WERI-Rb-1 (cell line): ENCODE measurements at regions not wholly inside any gene's neighbourhood (a gene's known extent, or its start where the extent isn't known, plus 50 kb on each side); places are given as distances from the start of the nearest gene placed in this dataset.

Source experiments
- DNase-seq: peaks from one replicate; pipeline ENCODE4 v3.0.0-alpha.2; 2020
- H3K27ac ChIP-seq: fragments of 250-450 bp; sonication (Bioruptor Pico); 2 replicates; pipeline ENCODE4 v1.5.1; 2020; ENCODE audit warnings: mild to moderate bottlenecking, moderate library complexity
- H3K27me3 ChIP-seq: fragments of 250-450 bp; sonication (Bioruptor Pico); 2 replicates; pipeline ENCODE4 v1.5.1; 2021; ENCODE audit warnings: mild to moderate bottlenecking, low read depth, moderate library complexity; ENCODE audit not compliant: insufficient read depth, severe bottlenecking
- H3K36me3 ChIP-seq: fragments of 250-450 bp; sonication (Bioruptor Pico); 2 replicates; pipeline ENCODE4 v1.5.1; 2020; ENCODE audit warnings: mild to moderate bottlenecking, moderate library complexity
- H3K4me3 ChIP-seq: 2 replicates; pipeline ENCODE4 v1.5.1; 2011; ENCODE audit warnings: low read depth, mild to moderate bottlenecking, control low read depth, low read length
- H3K9me3 ChIP-seq: fragments of 250-450 bp; sonication (Bioruptor Pico); 2 replicates; pipeline ENCODE4 v1.5.1; 2021; ENCODE audit warnings: mild to moderate bottlenecking, moderate library complexity; ENCODE audit not compliant: severe bottlenecking
- TF ChIP-seq, protein P1 (sequence below): IDR thresholded peaks from 2 replicates; pipeline ENCODE4 v1.5.1; 2011; ENCODE audit warnings: low read depth, mild to moderate bottlenecking, control low read depth, inconsistent platforms, low read length

DNA sequence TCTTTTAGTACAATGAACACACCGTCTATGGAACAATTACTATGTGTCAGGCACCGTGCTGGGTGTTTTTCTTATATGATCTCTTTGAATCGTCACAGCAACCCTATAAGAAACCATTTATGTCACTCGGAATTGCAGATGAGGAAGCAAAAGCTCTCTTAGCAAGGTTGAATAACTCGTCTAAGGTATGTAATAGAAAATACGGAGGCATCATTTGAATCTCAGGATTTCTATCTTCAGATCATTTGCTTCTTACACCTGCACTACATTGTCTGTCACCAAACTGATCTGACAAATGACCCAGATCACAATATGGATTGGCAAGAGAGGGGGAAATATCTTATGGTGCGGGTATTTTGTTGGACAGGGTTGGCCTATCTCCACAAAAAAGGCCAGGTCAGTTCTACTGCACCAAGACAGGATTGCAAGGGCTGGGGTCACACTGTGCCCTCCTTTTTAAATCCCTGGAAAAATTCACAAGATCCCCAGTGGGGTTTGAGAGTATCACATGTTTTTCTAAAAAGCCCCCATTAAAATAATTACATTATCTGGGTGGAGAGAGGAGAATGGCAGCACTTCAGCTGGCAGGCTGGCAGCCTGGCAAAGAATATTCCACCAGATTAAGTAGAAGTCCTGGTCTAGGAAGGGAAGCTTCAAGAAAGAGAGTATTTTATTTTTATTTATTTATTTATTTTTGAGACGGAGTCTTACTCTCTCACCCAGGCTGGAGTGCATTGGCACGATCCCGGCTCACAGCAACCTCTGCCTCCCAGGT, 110.7 kb upstream of the CLMP start:
- no peak for DNase-seq
- Histone ChIP-seq H3K27ac (no peak overlapping the region), H3K4me3 (no peak overlapping the region), H3K27me3 (no peaks in the 10 kb centered on the region), H3K9me3 (no peaks in the 10 kb centered on the region), H3K36me3 (no peaks in the 10 kb centered on the region)
- TF ChIP-seq, protein P1, sequence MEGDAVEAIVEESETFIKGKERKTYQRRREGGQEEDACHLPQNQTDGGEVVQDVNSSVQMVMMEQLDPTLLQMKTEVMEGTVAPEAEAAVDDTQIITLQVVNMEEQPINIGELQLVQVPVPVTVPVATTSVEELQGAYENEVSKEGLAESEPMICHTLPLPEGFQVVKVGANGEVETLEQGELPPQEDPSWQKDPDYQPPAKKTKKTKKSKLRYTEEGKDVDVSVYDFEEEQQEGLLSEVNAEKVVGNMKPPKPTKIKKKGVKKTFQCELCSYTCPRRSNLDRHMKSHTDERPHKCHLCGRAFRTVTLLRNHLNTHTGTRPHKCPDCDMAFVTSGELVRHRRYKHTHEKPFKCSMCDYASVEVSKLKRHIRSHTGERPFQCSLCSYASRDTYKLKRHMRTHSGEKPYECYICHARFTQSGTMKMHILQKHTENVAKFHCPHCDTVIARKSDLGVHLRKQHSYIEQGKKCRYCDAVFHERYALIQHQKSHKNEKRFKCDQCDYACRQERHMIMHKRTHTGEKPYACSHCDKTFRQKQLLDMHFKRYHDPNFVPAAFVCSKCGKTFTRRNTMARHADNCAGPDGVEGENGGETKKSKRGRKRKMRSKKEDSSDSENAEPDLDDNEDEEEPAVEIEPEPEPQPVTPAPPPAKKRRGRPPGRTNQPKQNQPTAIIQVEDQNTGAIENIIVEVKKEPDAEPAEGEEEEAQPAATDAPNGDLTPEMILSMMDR: no peak

- H3K4me3 ChIP-seq: no peak overlapping the region
- TF ChIP-seq, protein P1: no peak
- H3K9me3 ChIP-seq: no peaks in the 10 kb centered on the region
- no peaks in the 10 kb centered on the region for H3K36me3 ChIP-seq
- no peak for DNase-seq
- no peak overlapping the region for H3K27ac ChIP-seq
- no peaks in the 10 kb centered on the region for H3K27me3 ChIP-seq
Observed at GRCh38 chr11:123304828-123305466, 109.9 kb upstream of the CLMP start.

GRCh38 chr11:123303924-123304323, 108.9 kb upstream of the CLMP start:
- TF ChIP-seq, protein P1: peak; percentile 31; the same call in 1 of the 2 replicates
- Histone ChIP-seq H3K36me3 (no peaks in the 10 kb centered on the region), H3K4me3 (no peak overlapping the region), H3K27me3 (no peaks in the 10 kb centered on the region), H3K27ac (no peak overlapping the region), H3K9me3 (peaks cover 5% of the 10 kb centered on the region)
- peak; percentile 22 for DNase-seq

GRCh38 chr11:123302751-123303195, 107.7 kb upstream of the CLMP start:
- no peak for DNase-seq

DNA sequence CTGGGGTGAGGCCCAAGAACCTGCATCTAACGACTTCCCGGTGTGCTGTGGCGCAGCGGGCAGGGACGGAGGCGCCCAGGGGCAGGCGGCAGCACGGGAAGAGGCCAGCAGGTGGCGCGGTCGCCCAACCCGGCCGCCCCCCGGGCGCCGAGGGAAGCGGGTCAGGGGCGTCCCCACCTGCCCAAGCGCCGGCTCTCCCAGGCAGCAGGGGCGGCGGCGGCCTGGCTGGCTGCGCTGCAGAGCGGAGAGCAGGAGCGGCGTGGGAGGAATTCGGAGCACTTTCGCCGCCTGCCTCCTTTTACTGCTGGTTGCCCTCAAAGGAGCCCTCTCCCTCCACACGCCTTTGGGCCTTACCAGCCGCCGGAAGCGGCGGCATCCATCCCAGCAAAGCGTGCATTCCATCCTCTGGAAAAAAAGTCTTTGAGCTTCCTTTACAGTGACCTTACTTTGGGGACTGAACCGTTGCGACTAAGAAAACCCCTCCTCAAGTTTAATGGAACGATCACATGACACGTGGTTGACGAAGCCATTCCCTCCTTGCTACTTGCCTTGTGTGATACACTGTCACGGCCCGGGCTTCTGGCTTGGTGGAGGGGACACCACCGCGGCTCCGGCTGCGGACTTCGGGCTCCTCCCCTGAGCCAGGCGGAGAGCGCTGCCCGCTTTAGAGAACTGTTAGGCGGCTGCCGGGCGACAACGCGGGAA, 106.8 kb upstream of the CLMP start:
- no peaks in the 10 kb centered on the region for H3K27me3 ChIP-seq
- H3K27ac ChIP-seq: peak overlapping the region; percentile 28; the same call in 1 of the 2 replicates
- TF ChIP-seq, protein P1: peak; percentile 91
- DNase-seq: peak; percentile 79
- H3K9me3 ChIP-seq: peaks cover 5% of the 10 kb centered on the region
- peak overlapping the region; percentile 53 for H3K4me3 ChIP-seq
- H3K36me3 ChIP-seq: no peaks in the 10 kb centered on the region

More at GRCh38 chr11:123302751-123303195, 107.7 kb upstream of the CLMP start:
- Histone ChIP-seq H3K9me3 (peaks cover 5% of the 10 kb centered on the region), H3K27ac (no peak overlapping the region), H3K36me3 (no peaks in the 10 kb centered on the region), H3K4me3 (no peak overlapping the region), H3K27me3 (no peaks in the 10 kb centered on the region)
- TF ChIP-seq, protein P1: no peak
